Esophagus squamous epithelium (tissue), 4 donors: ENCODE measurements at regions not wholly inside any gene's neighbourhood (a gene's known extent, or its start where the extent isn't known, plus 50 kb on each side); places are given as distances from the start of the nearest gene placed in this dataset.

Experiments used
- CTCF ChIP-seq, 6 experiments: fragments of 450-650 bp in 4 of 6; fragments of 200-600 bp in 2 of 6; sonication (generic) in 2 of 6; IDR thresholded peaks; one replicate each; pipeline ENCODE4 v1.5.1; 2016 to 2019; ENCODE audit warnings: antibody characterized with exemption in 6 of 6, mild to moderate bottlenecking in 4 of 6, moderate library complexity in 4 of 6
- POLR2A ChIP-seq, 4 donors: fragments of 450-650 bp; IDR thresholded peaks; one replicate each; pipeline ENCODE4 v1.6.1; 2017; ENCODE audit warnings: antibody characterized with exemption in 4 of 4, mild to moderate bottlenecking in 4 of 4, moderate library complexity in 3 of 4

- TF ChIP-seq CTCF (IDR thresholded peaks at IDR 0.05) (no peak), POLR2A (IDR thresholded peaks at IDR 0.05) (no peak)
Measured at GRCh38 chr9:19998823-19999455, 210.1 kb upstream of the SLC24A2 start.
